MM.1S (cell line): ENCODE measurements at regions not wholly inside any gene's neighbourhood (a gene's known extent, or its start where the extent isn't known, plus 50 kb on each side); places are given as distances from the start of the nearest gene placed in this dataset.

Source experiments
- DNase-seq: peaks from one replicate; pipeline ENCODE4 v3.0.0-alpha.2; 2015
- H2AFZ ChIP-seq: fragments of 300-600 bp; sonication (generic); 2 replicates; pipeline ENCODE4 v1.6.0; 2016; ENCODE audit warnings: antibody characterized with exemption, low read length
- H3F3A ChIP-seq: fragments of 300-600 bp; sonication (generic); 2 replicates; pipeline ENCODE4 v1.6.1; 2016; ENCODE audit warnings: mild to moderate bottlenecking, antibody characterized with exemption, low read length, moderate library complexity, mixed read lengths; ENCODE audit not compliant: insufficient read depth
- H3K27ac ChIP-seq: fragments of 300-600 bp; sonication (generic); 2 replicates; pipeline ENCODE4 v1.5.1; 2016; ENCODE audit warnings: mild to moderate bottlenecking, low read length
- H3K27me3 ChIP-seq: fragments of 300-600 bp; sonication (generic); replicated peaks from 2 replicates; pipeline ENCODE4 v1.6.0; 2016; ENCODE audit warnings: low read length; ENCODE audit not compliant: insufficient read depth
- H3K36me3 ChIP-seq: fragments of 300-600 bp; sonication (generic); replicated peaks from 2 replicates; pipeline ENCODE4 v1.6.1; 2016; ENCODE audit warnings: mild to moderate bottlenecking, low read length, mixed read lengths; ENCODE audit not compliant: insufficient read depth
- H3K4me1 ChIP-seq: fragments of 300-600 bp; sonication (generic); 2 replicates; pipeline ENCODE4 v1.6.1; 2016; ENCODE audit warnings: low read length, mixed read lengths
- H3K4me2 ChIP-seq: fragments of 300-600 bp; sonication (generic); 2 replicates; pipeline ENCODE4 v1.6.0; 2016; ENCODE audit warnings: low read depth, low read length
- H3K4me3 ChIP-seq: fragments of 300-600 bp; sonication (generic); 2 replicates; pipeline ENCODE4 v1.5.1; 2016; ENCODE audit warnings: low read length, mixed read lengths
- H3K79me2 ChIP-seq: fragments of 300-600 bp; sonication (generic); 2 replicates; pipeline ENCODE4 v1.6.1; 2016; ENCODE audit warnings: mixed run types, low read length, mixed read lengths
- H3K9ac ChIP-seq: fragments of 300-600 bp; sonication (generic); 2 replicates; pipeline ENCODE4 v1.6.1; 2016; ENCODE audit warnings: low read length, mixed read lengths
- H3K9me2 ChIP-seq: fragments of 300-600 bp; sonication (generic); replicated peaks from 2 replicates; pipeline ENCODE4 v1.6.1; 2016; ENCODE audit warnings: mild to moderate bottlenecking, low read length, mixed read lengths; ENCODE audit not compliant: insufficient read depth
- H3K9me3 ChIP-seq: fragments of 300-600 bp; sonication (generic); replicated peaks from 2 replicates; pipeline ENCODE4 v1.6.1; 2016; ENCODE audit warnings: mild to moderate bottlenecking, low read length, mixed read lengths; ENCODE audit not compliant: insufficient read depth
- H4K20me1 ChIP-seq: fragments of 300-600 bp; sonication (generic); 2 replicates; pipeline ENCODE4 v1.6.1; 2016; ENCODE audit warnings: mild to moderate bottlenecking, low read length, moderate library complexity, mixed read lengths; ENCODE audit not compliant: insufficient read depth
- CTCF ChIP-seq: fragments of 300-600 bp; sonication (generic); IDR thresholded peaks from 2 replicates; pipeline ENCODE4 v1.5.1; 2016; ENCODE audit warnings: antibody characterized with exemption, low read length, mixed read lengths
- EZH2 ChIP-seq: fragments of 300-600 bp; sonication (generic); optimal IDR thresholded peaks from 2 replicates; pipeline ENCODE3; 2017; ENCODE audit warnings: low read depth, mild to moderate bottlenecking, antibody characterized with exemption, low read length, mixed read lengths
- EZH2phosphoT487 ChIP-seq: fragments of 300-600 bp; sonication (generic); IDR thresholded peaks from 2 replicates; pipeline ENCODE4 v1.6.1; 2018; ENCODE audit warnings: antibody characterized with exemption, low read length

- no peaks in the 10 kb centered on the region for H3F3A ChIP-seq
- H3K4me1 ChIP-seq = no peaks in the 10 kb centered on the region
- no peak overlapping the region for H3K27ac ChIP-seq
- DNase-seq = no peak
- H3K9ac ChIP-seq = no peak overlapping the region
- H3K9me3 ChIP-seq = no peaks in the 10 kb centered on the region
- H3K4me3 ChIP-seq = no peak overlapping the region
- H3K27me3 ChIP-seq = no peaks in the 10 kb centered on the region
- H3K36me3 ChIP-seq = no peaks in the 10 kb centered on the region
- H3K4me2 ChIP-seq = no peak overlapping the region
- H3K79me2 ChIP-seq = no peaks in the 10 kb centered on the region
- no peak overlapping the region for H2AFZ ChIP-seq
- TF ChIP-seq CTCF (no peak), EZH2phosphoT487 (no peak), EZH2 (no peak)
- H4K20me1 ChIP-seq = no peaks in the 10 kb centered on the region
- no peaks in the 10 kb centered on the region for H3K9me2 ChIP-seq
Observed at GRCh38 chr1:222921945-222922344, 107.1 kb downstream of the DISP1 start.

GRCh38 chr1:222923506-222923905 lies 108.7 kb downstream of the DISP1 start:
- Histone ChIP-seq H3K27ac (no peak overlapping the region), H3K4me1 (no peaks in the 10 kb centered on the region), H3K9ac (no peak overlapping the region), H2AFZ (no peak overlapping the region), H3F3A (no peaks in the 10 kb centered on the region), H3K27me3 (no peaks in the 10 kb centered on the region), H3K9me2 (no peaks in the 10 kb centered on the region), H3K9me3 (no peaks in the 10 kb centered on the region), H4K20me1 (no peaks in the 10 kb centered on the region), H3K36me3 (no peaks in the 10 kb centered on the region), H3K4me3 (no peak overlapping the region), H3K4me2 (no peak overlapping the region), H3K79me2 (no peaks in the 10 kb centered on the region)
- DNase-seq = no peak
- TF ChIP-seq CTCF = no peak
- no peak for TF ChIP-seq EZH2
- TF ChIP-seq EZH2phosphoT487 = no peak

- Histone ChIP-seq H3K36me3 (no peaks in the 10 kb centered on the region), H3K4me3 (no peak overlapping the region), H3K4me1 (no peaks in the 10 kb centered on the region), H3K4me2 (no peak overlapping the region), H4K20me1 (no peaks in the 10 kb centered on the region), H3K9me2 (no peaks in the 10 kb centered on the region), H3K27me3 (no peaks in the 10 kb centered on the region), H3F3A (no peaks in the 10 kb centered on the region), H3K79me2 (no peaks in the 10 kb centered on the region), H3K27ac (no peak overlapping the region), H2AFZ (no peak overlapping the region), H3K9me3 (no peaks in the 10 kb centered on the region), H3K9ac (no peak overlapping the region)
- TF ChIP-seq EZH2 (no peak), EZH2phosphoT487 (no peak), CTCF (no peak)
- DNase-seq = no peak
Observed at GRCh38 chr1:222924136-222924706, 109.4 kb downstream of the DISP1 start.
